GM18502 (cell line): ENCODE measurements at regions not wholly inside any gene's neighbourhood (a gene's known extent, or its start where the extent isn't known, plus 50 kb on each side); places are given as distances from the start of the nearest gene placed in this dataset.
"Not testable (repeated sequence)": the region's sequence is repeated elsewhere in the genome, so short reads cannot be mapped to it uniquely, and the experiment has no call there.

Experiments
- ATAC-seq: cut with Tn5 transposase; IDR thresholded peaks from one replicate; pipeline ENCODE4 v1.9.1; 2021; ENCODE audit warnings: mild to moderate bottlenecking; ENCODE audit not compliant: unreplicated experiment, poor library complexity

DNA sequence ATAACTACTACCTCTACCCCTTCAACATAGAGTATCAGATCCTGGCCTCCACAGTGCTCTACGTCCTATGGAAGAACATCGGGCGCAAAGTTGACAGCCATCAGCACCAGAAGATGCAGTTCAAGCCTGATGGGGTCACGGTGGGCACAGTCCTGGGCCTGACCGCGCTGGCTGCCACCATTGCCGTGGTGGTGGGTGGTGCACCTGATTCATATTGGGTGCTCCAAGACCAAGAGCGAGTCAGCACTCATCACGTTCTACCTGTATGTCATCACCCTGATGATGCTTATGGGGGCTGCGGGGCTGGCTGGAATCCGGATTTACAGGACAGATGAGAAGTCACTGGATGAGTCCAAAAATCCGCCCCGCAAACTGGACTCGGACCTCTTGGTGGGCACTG, 846.4 kb downstream of the RPIA start:
- not testable (repeated sequence) for ATAC-seq

DNA sequence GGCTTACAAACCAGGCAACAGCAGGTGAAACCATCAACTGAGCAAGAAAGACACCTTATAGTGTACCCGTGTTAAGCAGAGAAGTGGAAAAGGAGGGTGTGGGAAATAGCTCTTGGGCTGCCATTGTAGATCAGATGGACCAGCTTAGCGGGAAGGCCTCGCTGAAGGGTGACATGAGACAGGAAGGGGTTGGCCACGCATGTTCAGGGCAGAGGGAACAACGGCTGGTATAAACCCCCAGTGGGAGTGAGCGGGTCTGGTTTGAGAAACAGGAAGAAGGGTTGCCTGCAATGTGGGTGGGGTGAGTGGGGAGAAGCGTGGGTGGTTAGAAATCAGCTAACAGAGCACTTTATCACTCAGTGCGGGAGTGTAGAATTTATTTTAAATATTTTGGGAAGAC, 852.6 kb downstream of the RPIA start:
- ATAC-seq = not testable (repeated sequence)

DNA sequence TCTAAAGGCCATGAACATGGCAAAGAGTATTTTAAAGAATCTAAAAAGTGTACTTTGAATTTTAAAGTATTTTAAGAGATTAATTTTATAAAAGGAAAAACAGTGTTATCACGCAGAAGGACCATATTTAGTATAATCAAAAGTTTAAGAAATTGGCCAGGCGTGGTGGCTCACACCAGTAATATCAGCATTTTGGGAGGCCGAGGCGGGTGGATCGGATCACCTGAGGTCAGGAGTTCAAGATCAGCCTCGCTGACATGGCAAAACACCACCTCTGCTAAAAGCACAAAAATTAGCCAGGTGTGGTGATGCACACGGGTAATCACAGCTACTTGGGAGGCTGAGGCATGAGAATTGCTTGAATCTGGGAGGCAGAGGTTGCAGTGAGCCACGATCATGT, 887.7 kb downstream of the RPIA start:
- ATAC-seq = not testable (repeated sequence)

DNA sequence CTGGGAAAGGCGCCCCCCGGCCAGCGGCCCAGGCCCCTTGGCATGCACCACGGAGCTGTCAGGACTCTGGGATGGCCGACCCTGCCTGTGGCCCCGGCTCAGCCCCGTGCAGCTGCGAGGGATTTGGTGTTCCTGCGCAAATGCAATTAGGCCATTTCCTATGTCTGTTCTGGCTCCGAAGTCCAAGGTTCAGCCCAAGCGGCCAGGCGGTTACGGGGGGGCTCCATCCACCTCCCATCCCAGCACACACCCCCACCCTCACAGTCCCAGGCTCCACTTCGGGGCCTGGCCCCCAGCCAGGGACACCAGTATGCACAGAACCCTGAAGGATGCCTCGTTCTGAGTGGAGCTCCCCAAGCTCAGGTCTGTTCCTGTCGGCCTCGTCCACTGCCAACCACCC, 891.3 kb downstream of the RPIA start:
- ATAC-seq = not testable (repeated sequence)

DNA sequence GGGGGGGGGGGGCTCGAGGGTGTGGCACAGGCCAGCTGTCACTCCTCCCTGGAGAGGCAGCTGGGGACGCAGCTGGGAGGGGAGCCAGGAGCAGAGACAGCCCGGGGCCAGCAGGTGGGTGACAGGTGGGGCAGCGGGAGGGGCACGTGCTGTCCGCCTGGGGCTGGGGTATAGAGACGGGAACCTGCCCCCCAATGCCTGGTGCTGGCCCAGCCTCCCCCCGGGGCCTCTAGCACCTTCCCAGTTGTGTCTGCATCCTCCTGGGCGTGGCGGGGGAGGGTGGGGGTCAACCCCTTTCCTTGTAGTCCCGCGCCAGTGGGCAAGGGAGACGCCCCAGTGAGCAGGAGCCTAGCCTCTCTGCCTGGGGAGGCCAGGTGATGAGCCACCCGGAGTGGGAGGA, 892.6 kb downstream of the RPIA start:
- ATAC-seq = not testable (repeated sequence)

DNA sequence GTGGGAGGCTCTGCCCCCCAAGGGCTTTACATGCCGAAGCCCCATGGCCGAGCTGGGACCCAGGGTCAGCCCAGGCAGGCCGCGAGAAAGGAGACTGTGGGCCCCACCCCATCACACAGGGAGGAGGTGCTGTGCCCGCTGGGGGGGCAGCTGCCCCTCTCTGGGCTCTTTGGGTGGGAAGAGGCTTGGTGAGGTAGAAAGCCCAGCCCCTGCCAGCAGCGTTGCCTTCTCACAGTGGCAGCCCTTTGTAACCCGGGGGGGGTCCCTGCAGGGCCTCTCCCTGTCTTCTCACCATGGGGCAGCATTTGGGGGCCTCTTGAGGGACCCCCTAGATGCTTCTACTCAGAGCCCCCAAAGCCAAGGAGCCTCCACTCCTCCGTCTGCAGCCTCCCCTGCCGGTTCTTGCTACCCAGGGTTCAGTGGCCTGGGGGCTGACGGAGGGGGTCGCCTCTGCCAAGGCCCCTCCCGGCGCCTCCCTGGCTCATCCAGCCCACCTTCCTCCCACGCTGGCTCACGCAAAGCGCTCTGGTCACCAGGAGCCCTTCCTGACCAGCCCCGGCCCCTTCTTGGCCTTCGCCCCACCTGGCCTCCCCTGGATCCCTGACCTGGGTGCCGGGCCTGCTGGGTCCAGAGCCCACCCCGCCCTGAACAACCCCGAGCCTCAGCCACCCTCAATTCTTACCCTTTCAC, 893.5 kb downstream of the RPIA start:
- not testable (repeated sequence) for ATAC-seq

DNA sequence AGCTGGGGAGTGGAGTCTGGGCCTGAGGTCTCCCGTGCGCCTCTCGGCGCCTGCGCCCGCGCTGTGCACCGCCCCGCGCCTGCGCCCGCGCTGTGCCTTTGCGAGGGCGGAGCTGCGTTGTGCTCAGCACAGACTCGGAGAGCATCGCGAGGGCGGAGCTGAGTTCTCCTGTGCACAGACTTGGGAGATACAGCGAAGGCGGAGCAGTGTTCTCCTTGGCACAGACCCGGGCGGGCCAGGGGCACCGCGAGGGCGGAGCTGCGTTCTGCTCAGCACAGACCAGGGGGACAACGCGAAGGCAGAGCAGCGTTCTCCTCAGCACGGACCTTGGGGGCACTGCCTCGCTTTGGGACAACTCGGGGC, 894.1 kb downstream of the RPIA start:
- ATAC-seq = peak; percentile 100

DNA sequence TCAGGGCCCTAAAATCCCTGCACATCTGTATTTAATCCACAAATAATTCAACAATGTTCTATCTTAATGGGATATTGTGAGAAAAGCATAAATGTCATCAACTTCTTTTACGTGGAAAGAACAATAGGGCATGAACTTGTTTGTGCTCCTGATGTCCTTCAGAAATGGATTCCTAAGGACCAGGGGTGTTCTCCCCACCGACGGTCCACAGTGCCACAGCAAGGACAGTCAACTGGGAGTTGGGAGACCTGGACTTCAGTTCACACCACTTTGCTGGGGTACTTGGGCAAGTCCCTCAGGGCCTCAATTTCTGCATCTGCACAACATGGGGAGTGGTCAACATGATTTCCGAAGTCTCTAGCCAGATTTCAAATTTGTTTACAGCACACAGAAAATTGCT, 908.4 kb downstream of the RPIA start:
- not testable (repeated sequence) for ATAC-seq

DNA sequence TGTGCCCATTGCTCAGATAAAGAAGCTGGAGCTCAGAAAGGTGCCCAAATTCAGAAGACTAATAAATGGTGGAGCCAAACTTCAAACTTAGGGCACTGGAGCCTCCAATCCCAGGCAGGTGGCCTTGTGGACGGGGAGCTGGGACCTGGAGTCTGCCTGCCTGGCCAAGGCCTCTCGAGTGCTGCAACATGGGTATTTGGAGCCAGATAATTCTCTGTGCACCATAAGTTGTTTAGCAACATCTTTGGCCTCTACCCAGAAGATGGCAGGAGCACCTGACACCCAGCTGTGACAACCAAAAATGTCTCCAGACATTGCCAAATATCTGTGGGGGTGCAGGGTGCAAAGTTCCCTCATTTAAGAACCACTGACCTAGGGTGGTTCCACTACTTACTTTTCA, 915.0 kb downstream of the RPIA start:
- ATAC-seq = not testable (repeated sequence)

DNA sequence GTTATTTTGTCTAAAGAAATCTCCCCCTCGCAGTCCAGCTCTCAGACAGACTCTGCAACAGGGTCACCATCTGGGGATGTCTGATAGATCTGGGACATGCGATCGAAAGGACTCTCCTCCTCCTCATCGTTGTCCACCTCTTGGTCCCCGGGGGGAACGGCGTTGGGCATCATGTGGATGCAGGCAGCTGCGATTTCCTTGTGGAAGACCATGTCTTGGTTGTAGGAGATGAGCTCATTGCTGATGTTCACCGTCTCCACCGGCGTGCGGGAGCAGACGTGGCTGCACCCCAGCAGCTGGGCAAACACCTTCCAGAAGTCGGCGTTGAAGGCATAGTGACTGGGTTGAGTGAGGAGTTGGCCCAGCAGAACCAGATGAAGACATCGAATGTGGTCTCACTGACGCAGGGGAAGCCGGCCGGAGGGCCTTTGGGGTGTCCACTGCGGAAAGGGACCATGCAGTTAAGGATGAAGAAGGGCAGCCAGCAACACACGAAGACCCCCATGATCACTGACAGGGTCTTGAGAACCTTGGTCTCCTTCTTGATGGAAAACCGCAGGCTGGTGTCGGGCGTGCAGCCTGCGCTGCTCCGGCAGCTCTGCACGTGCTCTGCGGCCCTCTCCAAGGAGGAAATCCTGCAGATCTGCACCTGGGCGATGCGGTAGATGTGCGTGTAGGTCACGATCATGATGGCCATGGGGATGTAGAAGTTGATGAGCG, 918.9 kb downstream of the RPIA start:
- not testable (repeated sequence) for ATAC-seq

DNA sequence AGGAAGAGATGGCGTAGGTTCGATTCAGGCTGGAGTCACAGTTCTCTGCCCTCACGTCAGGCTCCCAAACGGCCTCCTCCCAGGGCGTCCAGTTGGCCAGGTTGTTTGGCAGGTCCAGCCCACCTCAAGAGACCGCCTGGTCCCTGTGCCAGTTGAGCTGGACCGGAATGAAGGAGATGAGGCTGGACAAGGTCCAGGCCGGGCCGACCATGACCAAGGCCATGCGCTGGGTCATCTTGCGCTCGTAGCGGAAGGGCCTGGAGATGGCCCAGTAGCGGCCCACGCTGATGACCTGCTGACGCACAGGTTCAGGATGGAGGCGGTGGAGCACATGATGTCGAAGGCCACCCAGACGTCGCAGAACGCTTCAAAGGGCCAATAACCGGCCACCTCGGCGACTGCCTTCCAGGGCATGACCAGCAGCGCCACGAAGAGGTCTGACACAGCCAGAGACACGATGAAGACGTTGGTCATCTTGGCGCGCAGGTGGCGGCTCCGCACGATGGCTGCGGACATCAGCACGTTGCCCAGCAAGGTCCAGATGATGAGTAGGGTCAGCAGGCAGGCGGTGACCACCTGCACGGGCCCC, 919.5 kb downstream of the RPIA start:
- not testable (repeated sequence) for ATAC-seq

DNA sequence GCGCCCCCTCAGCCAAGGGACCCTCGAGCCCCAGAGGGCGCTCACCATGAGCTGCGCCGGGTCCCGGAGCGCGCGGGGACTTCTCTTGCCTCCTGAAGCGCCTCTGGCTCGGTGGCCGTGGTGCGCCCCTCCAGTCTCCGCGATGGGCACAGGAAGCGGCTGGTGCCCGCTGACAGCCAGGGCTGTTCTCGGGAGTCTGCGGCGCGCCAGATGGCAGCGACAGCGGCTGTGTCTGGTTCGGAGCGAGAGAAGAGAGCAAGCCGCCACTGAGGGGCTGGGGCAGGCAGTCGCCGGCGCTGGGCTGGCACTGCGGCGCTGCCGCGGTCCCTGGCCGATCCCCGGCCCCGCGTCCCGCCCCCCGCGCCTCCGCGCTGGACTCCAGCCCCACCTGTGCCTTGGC, 920.2 kb downstream of the RPIA start:
- not testable (repeated sequence) for ATAC-seq

DNA sequence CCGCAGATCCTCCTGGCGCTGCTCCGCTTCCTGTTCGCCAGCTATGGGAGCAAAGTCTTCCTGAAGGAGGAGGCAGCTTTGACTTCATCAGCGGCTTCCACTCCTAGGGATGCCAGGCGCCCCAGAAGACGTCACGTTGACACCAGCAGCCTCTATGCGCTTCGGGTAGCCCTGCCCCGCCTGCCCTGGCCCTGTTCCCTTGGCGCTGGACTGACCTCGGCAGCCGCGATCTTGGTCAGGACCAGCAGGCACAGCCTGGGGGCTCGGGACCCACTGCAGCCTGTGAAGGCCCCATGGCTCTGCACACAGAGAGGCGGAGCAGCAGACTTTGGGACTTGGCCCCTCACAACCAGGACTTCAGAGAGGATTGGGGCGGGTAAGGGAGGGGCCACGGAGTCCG, 957.8 kb downstream of the RPIA start:
- ATAC-seq = not testable (repeated sequence)

DNA sequence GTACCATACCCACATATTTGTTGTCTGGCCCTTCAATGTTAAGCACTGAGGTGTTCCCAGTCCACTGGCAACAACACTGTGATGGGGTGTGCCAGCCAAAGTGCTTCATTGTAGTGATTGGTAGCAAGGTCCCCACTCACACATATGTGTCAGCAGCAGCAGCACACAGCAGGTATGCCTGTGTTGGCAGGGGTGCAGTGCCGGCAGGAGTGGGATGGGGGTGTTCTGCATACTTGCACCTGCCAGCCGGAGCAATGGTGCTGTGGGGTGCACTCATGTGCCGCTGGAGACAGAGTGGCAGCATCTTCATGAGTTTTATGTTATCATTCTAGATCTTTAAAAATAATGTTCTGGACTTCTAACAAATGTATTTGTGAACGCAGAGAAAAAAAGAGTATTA, 987.8 kb downstream of the RPIA start:
- ATAC-seq = not testable (repeated sequence)
